GM18909 (cell line): ENCODE measurements at regions not wholly inside any gene's neighbourhood (a gene's known extent, or its start where the extent isn't known, plus 50 kb on each side); places are given as distances from the start of the nearest gene placed in this dataset.

Source experiments
- ATAC-seq: cut with Tn5 transposase; IDR thresholded peaks from one replicate; pipeline ENCODE4 v1.9.1; 2021; ENCODE audit warnings: mild to moderate bottlenecking; ENCODE audit not compliant: unreplicated experiment, poor library complexity

DNA sequence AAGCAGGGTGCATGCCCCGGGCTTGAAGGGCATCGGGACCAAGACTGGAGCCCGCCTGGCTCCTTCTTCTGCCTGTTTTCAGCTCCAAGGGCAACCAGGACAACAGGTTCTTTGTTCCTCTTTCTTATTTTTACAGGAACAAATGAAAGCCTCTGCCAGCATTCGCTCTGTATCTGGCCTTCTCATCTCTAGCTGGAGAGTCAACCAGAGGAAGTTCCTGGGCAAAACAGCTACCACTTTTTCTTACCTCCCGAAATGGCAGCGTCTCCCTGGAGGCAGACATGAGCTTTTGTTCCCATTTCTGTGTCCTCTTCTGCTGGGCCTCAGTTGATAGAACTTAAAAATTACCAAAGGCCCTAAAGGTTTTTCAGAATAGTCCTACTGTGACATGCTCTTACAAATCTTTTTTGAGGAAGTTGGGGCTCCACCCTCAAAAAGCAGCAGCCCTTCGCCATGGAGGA is 74.1 kb upstream of the NAA20 start:
- no peak for ATAC-seq

DNA sequence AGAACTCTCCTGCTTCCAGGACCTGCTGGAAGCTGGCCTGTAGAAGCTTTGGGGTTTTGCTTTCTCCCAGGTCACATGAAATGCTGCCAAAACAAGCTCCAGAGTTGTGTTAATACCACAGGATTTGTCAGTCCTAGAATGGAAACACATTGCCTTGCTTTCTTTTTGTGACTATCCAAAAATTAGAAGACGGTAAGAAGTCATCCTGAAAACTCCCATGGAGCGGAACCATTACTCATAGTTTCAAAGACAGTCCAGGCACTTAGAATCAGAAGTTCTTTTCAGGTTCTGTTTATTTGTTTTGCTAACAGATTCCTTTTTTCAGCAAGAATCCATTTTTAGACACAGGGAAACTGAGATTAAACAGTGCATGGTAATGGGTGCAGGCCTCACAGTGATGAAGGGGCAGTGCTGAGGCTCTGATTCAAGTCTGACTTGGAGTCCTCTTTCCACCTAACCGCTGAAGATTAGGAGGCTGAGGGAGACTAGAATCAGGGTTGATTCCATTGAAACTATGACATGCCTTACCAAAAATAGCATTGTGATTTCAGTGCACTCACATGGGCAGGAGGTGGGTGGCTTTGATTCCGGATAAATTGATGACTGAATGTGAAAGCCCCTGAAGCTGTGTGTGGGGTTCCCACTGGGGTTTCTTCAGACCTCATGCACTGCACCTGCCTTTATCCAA is 72.2 kb upstream of the NAA20 start:
- no peak for ATAC-seq

DNA sequence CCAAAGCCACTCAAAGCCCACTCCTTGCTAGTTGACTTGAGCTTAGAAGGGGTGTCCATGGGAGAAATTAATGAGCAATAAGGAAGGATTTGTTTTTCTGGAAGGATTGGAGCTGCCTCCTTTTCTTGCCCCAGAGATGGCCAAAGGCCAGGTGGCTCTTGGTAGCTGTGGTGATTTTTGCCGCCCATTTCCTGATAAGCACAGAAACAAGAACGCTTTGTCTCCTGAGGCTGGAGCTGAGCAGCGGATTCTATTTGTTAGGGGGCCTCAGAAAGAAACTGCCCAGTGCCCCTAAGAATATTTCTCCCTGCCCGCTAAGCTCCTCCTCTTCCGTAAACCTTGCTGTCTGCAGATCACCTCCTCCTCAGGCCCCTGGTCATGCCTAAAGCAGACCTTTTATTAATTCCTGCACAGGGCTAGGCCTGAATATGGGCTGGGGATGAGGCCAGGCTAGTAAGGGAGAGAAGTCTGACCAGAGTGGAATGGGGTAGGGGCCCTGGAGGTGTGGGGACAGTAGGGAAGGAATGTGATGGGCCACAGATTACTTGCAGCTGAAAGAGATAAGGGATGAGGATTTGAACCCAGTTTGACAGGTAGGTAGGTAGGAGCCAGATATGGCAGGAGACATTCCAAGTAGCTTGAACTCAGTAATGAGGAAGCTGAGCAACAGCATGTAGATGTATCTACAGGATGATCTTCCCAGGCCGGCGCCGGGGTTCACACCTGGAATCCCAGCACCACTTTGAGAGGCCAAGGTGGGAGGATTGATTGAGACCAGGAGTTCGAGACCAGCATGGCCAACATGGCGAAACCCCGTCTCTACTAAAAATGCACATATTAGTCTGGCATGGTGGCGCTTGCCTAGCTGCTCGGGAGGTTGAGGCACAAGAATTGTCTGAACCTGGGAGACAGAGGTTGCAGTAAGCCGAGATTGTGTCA is 71.2 kb upstream of the NAA20 start:
- ATAC-seq = no peak

DNA sequence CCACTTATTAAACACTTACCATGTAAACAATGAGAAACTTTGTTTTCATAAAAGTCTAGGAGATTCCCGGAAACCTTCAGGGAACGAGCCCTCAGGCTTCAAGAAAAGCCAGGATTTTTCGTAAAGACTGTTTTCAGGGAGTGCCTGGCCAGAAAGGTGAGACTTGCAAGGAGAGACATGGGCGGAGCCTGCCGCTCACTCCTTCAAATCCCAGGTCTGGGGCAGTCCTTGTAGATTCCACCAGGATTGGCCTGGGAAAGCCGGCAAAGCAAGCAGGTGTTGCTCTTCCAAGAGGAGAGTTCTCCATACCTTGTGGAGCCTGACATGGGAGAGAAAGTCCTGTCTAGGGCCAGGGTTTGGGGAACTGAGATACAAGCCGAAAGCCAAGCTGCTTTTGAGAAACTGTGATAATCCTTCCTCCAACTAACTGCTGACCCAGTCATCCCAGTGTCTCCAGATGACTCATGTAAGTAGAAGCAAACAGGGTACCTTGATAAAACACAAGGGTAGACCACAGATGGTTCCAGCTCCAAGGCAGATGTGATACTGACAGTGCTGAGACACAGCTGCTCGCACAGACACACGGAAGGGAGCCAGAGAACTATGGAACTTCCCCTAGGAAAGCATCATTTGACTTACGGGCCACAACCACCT is 69.4 kb upstream of the NAA20 start:
- no peak for ATAC-seq

DNA sequence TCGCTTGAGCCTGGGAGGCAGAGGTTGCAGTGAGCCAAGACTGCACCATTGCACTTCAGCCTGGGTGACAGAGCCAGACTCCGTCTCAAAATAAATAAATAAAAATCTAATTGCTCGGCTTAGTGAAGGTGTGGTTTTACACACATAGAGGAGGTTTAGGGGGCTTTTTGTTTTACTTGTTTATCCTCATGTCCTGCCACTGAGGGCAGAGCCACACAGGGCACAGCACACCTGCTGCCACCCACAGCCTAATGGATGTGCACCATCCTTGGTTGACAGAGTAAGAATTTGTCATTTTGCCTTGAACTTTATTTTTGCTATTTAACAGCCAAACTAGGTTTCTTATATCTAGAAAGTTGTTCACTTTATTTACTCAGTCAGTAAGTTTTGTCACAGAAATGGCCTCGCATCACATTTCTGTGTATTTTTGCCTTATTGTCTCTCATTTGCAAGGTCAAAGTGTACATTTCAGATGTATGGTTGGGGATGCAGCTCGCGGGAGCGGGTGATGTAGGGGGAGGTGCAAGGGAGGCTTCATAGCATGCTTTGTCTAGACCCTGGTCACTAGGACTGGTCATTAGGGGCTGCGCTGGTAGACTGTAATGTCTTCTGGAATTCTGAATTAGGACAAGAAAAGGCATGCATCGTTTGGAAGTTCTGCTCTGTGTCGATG is 67.8 kb upstream of the NAA20 start:
- no peak for ATAC-seq

DNA sequence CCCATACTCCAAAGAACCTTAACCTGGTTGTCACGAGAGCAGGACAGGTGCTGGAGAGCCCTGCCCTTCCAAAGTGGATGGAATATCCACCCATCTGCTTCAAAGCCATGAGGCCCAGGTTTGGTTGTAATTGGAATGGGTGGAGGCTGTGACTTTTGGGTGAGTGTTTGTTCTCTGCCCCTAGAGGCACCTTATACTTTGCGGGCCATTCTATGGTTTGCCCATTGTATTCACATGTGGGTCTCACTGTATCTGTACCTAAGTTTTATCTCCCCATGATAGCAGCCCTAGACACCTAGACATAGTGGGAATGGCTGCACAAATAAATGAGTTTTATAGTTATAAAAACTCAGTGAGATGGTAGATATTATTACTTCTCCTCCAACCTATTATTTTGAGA is 67.1 kb upstream of the NAA20 start:
- ATAC-seq = no peak

DNA sequence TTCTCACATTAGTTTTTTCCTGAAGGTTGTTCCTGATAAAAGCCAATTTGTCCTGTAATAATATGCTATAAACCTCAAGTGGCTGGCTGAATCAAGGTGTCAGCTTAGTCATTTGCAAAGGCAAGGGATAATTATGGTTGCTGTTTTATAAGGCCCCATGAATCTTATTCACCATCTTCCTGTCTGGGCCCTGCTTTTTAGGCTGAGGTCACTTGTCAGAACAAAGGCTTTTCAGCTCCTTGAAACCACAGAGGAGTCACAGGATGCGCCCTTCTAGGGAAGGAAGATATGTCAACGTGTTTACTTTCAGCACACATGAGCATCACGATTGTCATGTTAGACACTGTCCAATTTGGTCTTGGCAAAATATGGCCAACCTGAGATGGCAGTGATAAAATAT is 64.8 kb upstream of the NAA20 start:
- ATAC-seq = no peak

DNA sequence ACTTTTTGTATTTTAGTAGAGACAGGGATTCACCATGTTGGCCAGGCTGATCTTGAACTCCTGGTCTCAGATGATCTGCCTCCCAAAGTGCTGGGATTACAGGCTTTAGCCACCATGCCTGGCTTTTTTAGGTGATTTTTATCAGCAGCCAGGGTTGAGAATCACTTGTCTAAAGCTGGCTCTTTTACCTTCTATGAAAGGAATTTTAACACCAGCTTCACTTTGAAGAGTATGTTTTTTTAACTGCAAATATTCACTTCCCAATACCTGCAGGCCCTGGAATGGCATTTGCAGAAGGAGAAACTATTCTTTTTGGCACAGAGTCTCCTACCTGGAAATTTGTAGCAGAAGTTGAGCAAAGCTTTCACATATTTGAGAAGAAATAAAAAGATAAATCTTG is 63.6 kb upstream of the NAA20 start:
- no peak for ATAC-seq

DNA sequence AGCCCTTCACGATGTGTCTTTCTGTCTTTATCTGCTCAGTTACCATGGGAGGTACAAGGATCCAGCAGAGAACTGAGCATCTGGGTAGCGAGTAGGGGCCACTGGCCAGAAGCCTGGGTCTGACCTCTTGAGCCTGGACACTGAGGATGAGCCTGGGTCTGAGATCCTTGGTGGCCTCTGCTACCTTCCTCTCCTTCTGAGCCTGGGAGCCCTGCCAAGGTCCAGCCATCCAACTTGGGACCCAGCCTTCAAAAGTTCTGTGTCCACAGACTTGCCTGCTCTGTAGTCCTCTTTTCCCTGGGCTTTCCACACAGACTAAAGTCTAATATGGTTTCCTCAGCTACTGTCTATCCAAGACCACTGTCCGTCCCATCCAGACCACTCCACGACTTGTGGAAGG is 60.2 kb upstream of the NAA20 start:
- no peak for ATAC-seq

DNA sequence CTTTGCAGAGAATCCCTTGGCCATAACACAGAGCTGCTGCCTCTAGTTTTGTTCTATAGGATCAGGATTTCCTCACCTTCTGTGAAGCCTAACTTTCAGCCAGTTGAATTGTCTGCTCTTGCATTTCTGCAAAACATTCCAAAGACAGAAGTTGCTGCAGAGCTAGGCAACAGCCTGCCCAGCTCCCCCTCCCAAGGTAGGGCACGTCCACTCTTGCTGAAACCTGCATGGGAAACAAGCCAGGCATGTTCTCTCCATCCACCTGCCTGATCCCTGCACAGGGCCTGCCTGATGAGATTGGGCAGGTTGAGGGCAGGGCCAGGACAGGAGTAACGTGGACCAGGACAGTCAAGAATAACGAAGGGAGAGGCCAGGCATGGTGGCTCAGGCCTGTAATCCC is 58.9 kb upstream of the NAA20 start:
- no peak for ATAC-seq

DNA sequence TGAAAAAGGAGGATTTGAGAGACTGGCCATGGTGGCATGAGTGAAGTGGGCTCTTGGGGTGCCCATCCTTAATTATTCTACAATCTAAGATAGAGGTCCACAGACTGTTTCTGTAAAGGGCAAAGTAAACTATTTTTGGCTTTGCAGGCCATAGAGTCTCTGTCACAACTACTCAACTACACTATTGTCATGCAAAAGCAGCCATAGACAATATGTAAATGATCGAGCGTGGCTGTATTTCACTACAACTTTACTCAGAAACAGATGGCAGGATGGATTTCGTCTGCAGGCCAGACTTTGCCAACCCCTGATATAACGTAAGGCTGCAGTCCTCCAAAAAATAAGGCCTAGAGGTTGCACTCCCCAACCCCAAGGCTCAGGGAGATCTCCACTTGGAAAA is 58.2 kb upstream of the NAA20 start:
- ATAC-seq = no peak

DNA sequence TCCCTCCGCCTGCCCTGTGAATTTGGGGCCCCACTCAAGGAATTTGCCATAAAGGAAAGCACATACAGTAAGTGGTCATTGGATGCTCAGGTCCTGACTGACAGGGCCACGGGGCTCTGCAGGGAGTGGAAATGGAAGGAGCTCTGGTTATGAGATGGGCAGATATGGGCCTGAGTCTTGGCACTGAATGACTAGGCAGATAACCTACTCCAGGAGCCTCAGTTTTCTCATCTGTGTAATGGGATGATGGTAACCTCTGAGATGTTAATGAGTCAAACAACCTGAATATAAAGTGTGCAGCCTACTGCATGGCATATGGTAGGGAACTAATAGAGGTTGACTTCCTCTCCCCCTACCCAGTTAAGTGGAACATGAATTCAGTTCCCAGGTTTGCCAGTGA is 56.4 kb upstream of the NAA20 start:
- ATAC-seq = no peak

DNA sequence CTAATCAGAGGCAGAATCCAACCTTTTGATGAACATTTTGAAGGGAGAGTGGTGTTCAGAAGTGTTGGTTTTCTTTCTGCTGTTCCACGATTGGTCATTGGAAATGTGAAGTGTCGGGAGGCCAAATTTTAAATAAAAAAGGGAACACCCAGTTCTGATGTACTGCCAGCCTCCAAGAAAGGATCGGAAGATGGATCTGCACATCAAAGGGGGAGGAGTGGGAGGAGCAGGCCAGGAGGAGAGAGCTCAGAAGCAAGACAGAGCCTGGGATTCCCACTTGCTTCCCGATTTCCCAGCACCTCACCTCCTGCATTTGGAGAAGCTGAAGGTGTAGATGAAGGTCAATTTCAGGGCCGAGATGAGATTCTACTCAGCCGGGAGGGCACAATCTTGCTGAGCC is 55.9 kb upstream of the NAA20 start:
- ATAC-seq = no peak

DNA sequence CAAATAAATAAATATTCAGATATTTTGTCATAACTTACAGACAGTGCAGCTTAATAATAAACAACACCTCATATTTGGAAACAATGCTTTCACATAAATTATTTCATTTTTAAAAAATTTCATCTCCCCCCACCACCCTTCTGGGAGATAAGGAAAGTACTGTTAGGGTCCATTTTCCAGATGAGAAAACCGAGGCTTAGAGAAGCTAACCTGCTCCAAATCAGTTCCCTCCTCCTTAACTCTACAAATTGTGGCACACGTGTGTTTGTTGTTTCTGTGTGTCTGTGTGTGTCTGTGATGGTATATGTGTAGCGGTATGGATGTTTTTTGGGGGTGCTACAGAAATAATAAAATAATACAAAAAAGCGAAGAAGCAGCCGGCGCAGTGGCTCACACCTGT is 54.2 kb upstream of the NAA20 start:
- ATAC-seq = no peak

DNA sequence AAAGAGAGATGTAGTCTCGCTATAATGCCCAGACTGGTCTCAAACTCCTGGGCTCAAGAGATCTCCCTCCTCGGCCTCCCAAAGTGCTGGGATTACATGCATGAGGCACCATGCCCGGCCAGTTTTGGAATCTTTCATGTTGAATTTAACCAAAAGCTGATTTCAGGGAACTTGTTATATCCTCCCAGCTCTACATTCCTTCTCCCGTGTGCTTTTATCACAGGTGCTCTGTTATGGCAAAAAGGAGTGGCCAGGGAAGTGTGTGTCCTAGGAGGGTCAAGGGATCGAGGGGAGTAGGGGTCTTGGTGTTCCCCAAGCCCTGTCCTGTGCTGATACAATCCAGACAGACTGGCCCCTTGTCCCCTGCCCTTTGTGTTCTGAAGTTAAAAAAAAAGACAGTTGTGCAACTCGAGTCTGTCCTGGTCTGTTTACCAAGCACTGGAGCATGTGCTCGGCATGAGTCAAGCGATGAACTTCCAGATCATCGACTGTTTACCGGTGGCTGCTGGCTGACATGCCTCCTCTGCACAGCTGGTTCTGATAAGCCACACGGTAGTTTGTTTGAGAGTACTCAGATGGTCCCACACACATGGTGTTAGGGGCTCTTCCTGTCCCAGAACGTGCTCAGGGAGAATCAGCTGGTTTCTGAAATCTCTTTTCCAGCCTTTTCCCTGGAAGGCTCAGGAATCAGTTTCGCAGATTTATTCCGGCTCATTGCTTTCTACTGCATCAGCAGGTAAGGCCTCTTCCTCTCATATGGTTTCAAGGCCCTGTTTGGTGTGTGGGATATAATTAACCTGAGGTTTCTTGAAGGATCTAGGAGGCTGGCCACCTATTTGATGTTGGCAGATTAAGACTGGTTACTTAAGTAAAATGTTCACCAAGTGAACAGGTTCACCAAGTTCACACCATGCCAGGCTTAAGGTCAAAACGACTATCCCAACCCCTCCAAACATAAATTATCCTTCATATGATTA is 52.6 kb upstream of the NAA20 start:
- ATAC-seq = no peak

DNA sequence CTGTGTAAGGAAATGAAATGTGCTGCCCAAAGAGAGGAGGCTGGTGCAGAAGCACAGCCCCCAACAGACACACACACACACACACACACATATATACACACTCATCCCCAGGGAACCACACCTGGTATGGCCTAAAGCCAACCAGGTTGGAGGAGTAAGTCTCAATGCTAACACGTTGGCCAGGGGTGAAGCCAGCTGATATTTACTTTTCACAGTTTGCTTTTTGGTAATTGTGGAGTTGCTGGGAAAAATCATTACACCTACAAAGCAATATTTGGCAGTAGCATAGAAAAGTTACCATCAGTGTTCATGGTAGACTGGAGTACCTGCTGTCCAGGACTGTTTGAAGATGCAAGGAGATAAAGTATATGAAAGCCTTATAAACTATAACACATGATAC is 50.3 kb upstream of the NAA20 start:
- no peak for ATAC-seq
